Tibial nerve (tissue), 4 donors: ENCODE measurements at regions not wholly inside any gene's neighbourhood (a gene's known extent, or its start where the extent isn't known, plus 50 kb on each side); places are given as distances from the start of the nearest gene placed in this dataset.

ENCODE experiments used
- EP300 ChIP-seq, 2 donors: sonication (generic); formaldehyde crosslinking; IDR thresholded peaks; one replicate each; pipeline ENCODE4 v1.6.1; 2017; ENCODE audit warnings: antibody characterized with exemption in 2 of 2, mild to moderate bottlenecking in 1 of 2
- POLR2A ChIP-seq, 2 donors: fragments of 450-650 bp; IDR thresholded peaks; one replicate each; pipeline ENCODE4 v1.6.1; 2017; ENCODE audit warnings: antibody characterized with exemption in 2 of 2, mild to moderate bottlenecking in 2 of 2, moderate library complexity in 2 of 2
- TF ChIP-seq, protein P1 (sequence below), 5 experiments: fragments of 200-600 bp in 3 of 5; fragments of 450-650 bp in 2 of 5; sonication (generic) in 3 of 5; IDR thresholded peaks; one replicate each; pipeline ENCODE4 v1.5.1; 2016 to 2019; ENCODE audit warnings: antibody characterized with exemption in 5 of 5, mild to moderate bottlenecking in 3 of 5, moderate library complexity in 2 of 5

DNA sequence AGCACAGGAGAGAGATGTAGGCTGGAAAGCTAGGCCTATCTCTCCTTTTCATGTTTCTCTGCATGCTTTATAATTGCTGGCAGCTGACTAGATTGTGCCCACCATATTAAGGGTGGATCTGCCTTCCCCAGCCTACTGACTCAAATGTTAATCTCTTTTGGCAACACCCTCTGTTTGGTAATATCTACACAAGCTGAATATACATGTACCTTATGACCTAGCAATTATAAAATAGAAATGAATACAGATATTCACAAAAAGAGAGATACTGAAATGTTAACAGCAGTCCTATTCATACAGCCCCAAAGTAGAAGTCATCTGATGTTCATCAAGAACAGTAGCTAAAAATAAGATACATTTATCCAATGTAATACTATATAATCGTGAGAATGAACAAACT, 429.6 kb downstream of the EPM2A start:
- TF ChIP-seq, protein P1, sequence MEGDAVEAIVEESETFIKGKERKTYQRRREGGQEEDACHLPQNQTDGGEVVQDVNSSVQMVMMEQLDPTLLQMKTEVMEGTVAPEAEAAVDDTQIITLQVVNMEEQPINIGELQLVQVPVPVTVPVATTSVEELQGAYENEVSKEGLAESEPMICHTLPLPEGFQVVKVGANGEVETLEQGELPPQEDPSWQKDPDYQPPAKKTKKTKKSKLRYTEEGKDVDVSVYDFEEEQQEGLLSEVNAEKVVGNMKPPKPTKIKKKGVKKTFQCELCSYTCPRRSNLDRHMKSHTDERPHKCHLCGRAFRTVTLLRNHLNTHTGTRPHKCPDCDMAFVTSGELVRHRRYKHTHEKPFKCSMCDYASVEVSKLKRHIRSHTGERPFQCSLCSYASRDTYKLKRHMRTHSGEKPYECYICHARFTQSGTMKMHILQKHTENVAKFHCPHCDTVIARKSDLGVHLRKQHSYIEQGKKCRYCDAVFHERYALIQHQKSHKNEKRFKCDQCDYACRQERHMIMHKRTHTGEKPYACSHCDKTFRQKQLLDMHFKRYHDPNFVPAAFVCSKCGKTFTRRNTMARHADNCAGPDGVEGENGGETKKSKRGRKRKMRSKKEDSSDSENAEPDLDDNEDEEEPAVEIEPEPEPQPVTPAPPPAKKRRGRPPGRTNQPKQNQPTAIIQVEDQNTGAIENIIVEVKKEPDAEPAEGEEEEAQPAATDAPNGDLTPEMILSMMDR (IDR thresholded peaks at IDR 0.05), result no peak
- TF ChIP-seq EP300 (IDR thresholded peaks at IDR 0.05) (no peak), POLR2A (IDR thresholded peaks at IDR 0.05) (no peak)
